GM12865 (cell line): ENCODE measurements at regions not wholly inside any gene's neighbourhood (a gene's known extent, or its start where the extent isn't known, plus 50 kb on each side); places are given as distances from the start of the nearest gene placed in this dataset.

Experiments used
- DNase-seq: peaks from one replicate; pipeline ENCODE4 v3.0.0; 2010; ENCODE audit warnings: low read depth
- H3K4me3 ChIP-seq: 2 replicates; pipeline ENCODE4 v1.5.1; 2011; ENCODE audit warnings: mild to moderate bottlenecking, low read depth, low read length, control low read depth
- CTCF ChIP-seq: IDR thresholded peaks from 2 replicates; pipeline ENCODE4 v1.5.1; 2011; ENCODE audit warnings: low read length, control low read depth, low read depth, inconsistent platforms; ENCODE audit not compliant: insufficient read depth; ENCODE audit errors: missing control alignments

- H3K4me3 ChIP-seq: no peak overlapping the region
- TF ChIP-seq CTCF: no peak
- DNase-seq: no peak
These were observed 169.1 kb upstream of the MEOX2 start for GRCh38 chr7:15855525-15856109.

DNA sequence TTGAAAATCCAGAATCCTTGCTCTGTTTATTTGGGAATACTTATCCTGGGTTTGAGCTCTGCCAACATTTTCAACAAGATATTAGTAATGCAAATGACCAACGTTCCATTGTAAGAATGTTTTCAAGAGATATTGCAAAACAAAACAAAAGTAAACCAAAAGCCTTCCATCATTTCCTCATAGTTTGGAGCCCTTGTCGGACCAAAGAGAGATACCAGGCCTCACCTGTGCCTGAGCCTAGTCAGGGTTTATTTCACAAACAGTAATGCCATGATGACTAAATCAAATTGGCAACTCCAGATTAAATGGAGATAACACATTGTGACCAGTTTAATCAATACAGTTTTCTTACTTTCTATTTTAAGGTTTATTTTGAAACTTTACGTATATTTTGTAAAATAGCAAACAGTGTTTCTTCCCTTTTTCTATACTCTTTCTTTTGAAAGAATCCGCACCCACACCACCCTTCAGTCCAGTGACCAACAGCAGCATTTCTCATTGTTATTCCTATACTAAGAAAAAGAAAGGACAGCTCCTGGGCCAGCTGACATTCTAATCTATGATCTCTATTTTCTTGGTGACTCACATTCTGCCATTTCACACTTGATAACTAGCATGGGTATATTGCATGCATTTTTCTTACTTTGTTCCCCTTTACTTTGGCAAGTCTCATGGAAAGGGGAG lies 168.5 kb upstream of the MEOX2 start:
- no peak for TF ChIP-seq CTCF
- no peak for DNase-seq
- H3K4me3 ChIP-seq: no peak overlapping the region

DNA sequence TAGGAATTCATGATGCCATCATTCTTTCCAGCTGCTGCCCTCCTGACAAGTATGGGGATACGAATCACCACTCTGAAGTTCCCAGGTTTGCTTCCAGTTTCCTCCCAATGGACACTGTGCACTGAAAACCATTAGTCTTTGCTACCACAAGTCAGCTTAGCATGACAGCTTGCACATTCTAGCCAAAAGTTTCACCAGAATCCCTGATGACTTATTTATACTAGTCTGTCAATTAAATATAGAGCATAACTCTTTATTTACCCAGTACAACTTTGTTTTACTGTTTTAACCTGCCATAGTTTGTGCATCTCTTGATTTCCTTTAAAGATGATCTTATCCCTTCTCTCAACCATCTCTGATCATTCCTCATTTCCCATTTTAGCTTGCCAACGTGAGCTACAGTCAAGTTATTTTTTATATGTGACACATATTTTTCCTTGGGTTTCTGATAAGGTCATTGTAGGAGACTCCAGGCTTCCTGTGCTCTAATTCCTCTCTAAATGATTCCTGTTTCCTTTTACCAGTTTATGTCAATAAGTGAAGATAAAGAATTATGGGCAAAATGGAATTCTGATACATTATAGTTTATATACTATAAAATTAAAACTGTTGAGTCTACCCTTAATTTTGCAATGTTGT lies 167.5 kb upstream of the MEOX2 start:
- no peak for TF ChIP-seq CTCF
- no peak for DNase-seq
- no peak overlapping the region for H3K4me3 ChIP-seq

GRCh38 chr7:15851201-15851600 lies 164.7 kb upstream of the MEOX2 start:
- H3K4me3 ChIP-seq: no peak overlapping the region
- TF ChIP-seq CTCF: no peak
- DNase-seq: no peak

GRCh38 chr7:15848901-15849300 lies 162.4 kb upstream of the MEOX2 start:
- H3K4me3 ChIP-seq: no peak overlapping the region
- no peak for TF ChIP-seq CTCF
- no peak for DNase-seq

- no peak for TF ChIP-seq CTCF
- no peak overlapping the region for H3K4me3 ChIP-seq
- no peak for DNase-seq
These were observed 161.9 kb upstream of the MEOX2 start for GRCh38 chr7:15848362-15848761.
